Vagina (tissue), 2 donors: ENCODE measurements at regions not wholly inside any gene's neighbourhood (a gene's known extent, or its start where the extent isn't known, plus 50 kb on each side); places are given as distances from the start of the nearest gene placed in this dataset.

Experiments
- CTCF ChIP-seq, 3 experiments: fragments of 450-650 bp in 2 of 3; fragments of 200-600 bp in 1 of 3; sonication (generic) in 1 of 3; IDR thresholded peaks; one replicate each; pipeline ENCODE4 v1.5.1; 2017 to 2019; ENCODE audit warnings: antibody characterized with exemption in 3 of 3, mild to moderate bottlenecking in 2 of 3, moderate library complexity in 2 of 3
- POLR2A ChIP-seq, 2 donors: fragments of 450-650 bp; IDR thresholded peaks; one replicate each; pipeline ENCODE4 v1.6.1; 2017; ENCODE audit warnings: antibody characterized with exemption in 2 of 2, mild to moderate bottlenecking in 2 of 2, moderate library complexity in 2 of 2
- POLR2AphosphoS5 ChIP-seq, 2 donors: sonication (generic); formaldehyde crosslinking; IDR thresholded peaks; one replicate each; pipeline ENCODE4 v1.9.0; 2017; ENCODE audit warnings: antibody characterized with exemption in 2 of 2, mild to moderate bottlenecking in 2 of 2, low read depth in 1 of 2; ENCODE audit not compliant: insufficient read depth in 1 of 2

DNA sequence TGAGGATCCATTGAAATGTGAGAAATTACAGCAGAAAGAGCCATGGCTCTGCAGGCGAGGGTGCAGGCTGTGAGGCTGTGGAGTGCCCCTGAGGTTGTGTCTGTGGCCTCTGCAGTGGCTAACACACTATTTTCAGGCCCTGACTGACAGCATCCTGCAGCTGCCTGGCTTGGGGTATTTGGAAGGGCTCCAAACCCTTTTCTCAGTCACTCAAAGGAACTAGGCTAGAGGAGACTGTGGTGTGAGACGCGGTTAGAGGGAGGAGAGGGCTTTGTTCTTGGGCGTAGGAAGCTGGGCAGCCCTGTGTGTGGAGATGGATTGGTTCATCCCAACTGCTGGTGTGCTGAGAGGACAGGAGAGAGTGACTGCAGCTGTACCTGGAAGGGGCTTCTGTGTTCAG is 134.9 kb downstream of the RAMP3 start:
- TF ChIP-seq POLR2AphosphoS5 (IDR thresholded peaks at IDR 0.05; ENCODE audit: insufficient read depth in 1 of 2, low read depth in 1 of 2) (no peak), POLR2A (IDR thresholded peaks at IDR 0.05) (no peak), CTCF (IDR thresholded peaks at IDR 0.05) (no peak)
